IMR-90 (cell line): ENCODE measurements at regions not wholly inside any gene's neighbourhood (a gene's known extent, or its start where the extent isn't known, plus 50 kb on each side); places are given as distances from the start of the nearest gene placed in this dataset.

ENCODE experiments used
- ATAC-seq: fragments of 200-7000 bp; cut with Tn5 transposase; 2 replicates; pipeline ENCODE4 v1.9.1; 2020; ENCODE audit warnings: low read depth, mild to moderate bottlenecking, moderate library complexity
- BruUV-seq: library from RNA; stranded (reverse); fragments of 400-500 nt; replicated peaks from 2 replicates; lab custom pipeline; 2021; lab: Mats Ljungman, UMichigan
- CTCF ChIA-PET: fragments of 300-600 bp; formaldehyde crosslinking; extraction: SDS; loops from one replicate; lab custom pipeline; 2021; ENCODE audit warnings: antibody characterized with exemption; lab: Yijun Ruan, JAX
- POLR2A ChIA-PET: fragments of 300-600 bp; sonication (Branson Sonifier 250); formaldehyde crosslinking; loops from one replicate; lab custom pipeline; 2022; ENCODE audit warnings: antibody characterized with exemption; ENCODE audit not compliant: unreplicated experiment; lab: Charles Lee
- DNase-seq: peaks from one replicate; pipeline ENCODE4 v3.0.0; 2013
- H2AFZ ChIP-seq: replicated peaks from 2 replicates; pipeline ENCODE3; 2013; ENCODE audit warnings: low read length, mild to moderate bottlenecking; ENCODE audit not compliant: poor library complexity
- H2AK5ac ChIP-seq: 2 replicates; pipeline ENCODE4 v1.6.1; 2013; ENCODE audit warnings: low read depth, low read length, inconsistent platforms
- H2AK9ac ChIP-seq: replicated peaks from 2 replicates; pipeline ENCODE3; 2013; ENCODE audit warnings: mild to moderate bottlenecking, low read depth, low read length, moderate library complexity; ENCODE audit not compliant: poor library complexity
- H2BK120ac ChIP-seq: 2 replicates; pipeline ENCODE4 v1.6.1; 2013; ENCODE audit warnings: low read depth, low read length, inconsistent platforms
- H2BK15ac ChIP-seq: 3 replicates; pipeline ENCODE4 v1.6.1; 2013; ENCODE audit warnings: low read depth, low read length, inconsistent platforms
- H2BK20ac ChIP-seq: 2 replicates; pipeline ENCODE4 v1.6.1; 2013; ENCODE audit warnings: low read depth, mild to moderate bottlenecking, inconsistent platforms, low read length, moderate library complexity
- H2BK5ac ChIP-seq: 2 replicates; pipeline ENCODE4 v1.6.1; 2013; ENCODE audit warnings: mild to moderate bottlenecking, low read depth, low read length, inconsistent platforms; ENCODE audit not compliant: poor library complexity, severe bottlenecking
- H3K14ac ChIP-seq: replicated peaks from 2 replicates; pipeline ENCODE4 v1.6.1; 2013; ENCODE audit warnings: low read depth, low read length, inconsistent platforms
- H3K18ac ChIP-seq: 2 replicates; pipeline ENCODE4 v1.6.1; 2013; ENCODE audit warnings: low read depth, low read length, control low read depth
- H3K23ac ChIP-seq: 2 replicates; pipeline ENCODE4 v1.6.1; 2013; ENCODE audit warnings: low read depth, low read length, inconsistent platforms
- H3K27ac ChIP-seq: 2 replicates; pipeline ENCODE4 v1.5.1; 2013; ENCODE audit warnings: mild to moderate bottlenecking, control low read depth, low read length; ENCODE audit not compliant: insufficient read depth
- H3K27me3 ChIP-seq: 2 replicates; pipeline ENCODE4 v1.6.1; 2013; ENCODE audit warnings: low read length; ENCODE audit not compliant: control insufficient read depth, insufficient read depth
- H3K36me3 ChIP-seq: 2 replicates; pipeline ENCODE4 v1.6.1; 2013; ENCODE audit warnings: low read length, mixed read lengths; ENCODE audit not compliant: control insufficient read depth, insufficient read depth
- H3K4ac ChIP-seq: 2 replicates; pipeline ENCODE4 v1.6.1; 2013; ENCODE audit warnings: low read depth, low read length, inconsistent platforms
- H3K4me1 ChIP-seq: 2 replicates; pipeline ENCODE4 v1.6.1; 2013; ENCODE audit warnings: low read length, mixed read lengths; ENCODE audit not compliant: control insufficient read depth, insufficient read depth
- H3K4me2 ChIP-seq: 2 replicates; pipeline ENCODE4 v1.6.1; 2013; ENCODE audit warnings: low read depth, mild to moderate bottlenecking, control low read depth, low read length, moderate library complexity
- H3K4me3 ChIP-seq: 2 replicates; pipeline ENCODE4 v1.5.1; 2013; ENCODE audit warnings: low read depth, mild to moderate bottlenecking, control low read depth, low read length, moderate library complexity; ENCODE audit not compliant: insufficient read depth
- H3K56ac ChIP-seq: 2 replicates; pipeline ENCODE4 v1.6.1; 2013; ENCODE audit warnings: low read length, inconsistent platforms; ENCODE audit not compliant: insufficient read depth; ENCODE audit errors: extremely low read depth
- H3K79me1 ChIP-seq, 2 experiments: 2 replicates each; pipeline ENCODE4 v1.6.1; 2013; ENCODE audit warnings: low read length in 2 of 2, inconsistent platforms in 1 of 2, low read depth in 1 of 2
- H3K9ac ChIP-seq: 2 replicates; pipeline ENCODE4 v1.6.1; 2013; ENCODE audit warnings: low read depth, low read length, control low read depth
- H3K9me1 ChIP-seq: 2 replicates; pipeline ENCODE4 v1.6.1; 2013; ENCODE audit warnings: low read length, inconsistent platforms; ENCODE audit not compliant: insufficient read depth
- H3K9me3 ChIP-seq: 2 replicates; pipeline ENCODE4 v1.6.1; 2013; ENCODE audit warnings: low read length; ENCODE audit not compliant: control insufficient read depth, insufficient read depth
- H4K20me1 ChIP-seq: 2 replicates; pipeline ENCODE4 v1.6.1; 2013; ENCODE audit warnings: low read length, inconsistent platforms; ENCODE audit not compliant: insufficient read depth
- H4K5ac ChIP-seq: 2 replicates; pipeline ENCODE4 v1.6.1; 2013; ENCODE audit warnings: mild to moderate bottlenecking, low read depth, low read length, control low read depth
- H4K8ac ChIP-seq, 2 experiments: 2 replicates each; pipeline ENCODE4 v1.6.1; 2013; ENCODE audit warnings: low read depth in 2 of 2, low read length in 2 of 2, control low read depth in 1 of 2, inconsistent platforms in 1 of 2
- H4K91ac ChIP-seq: 2 replicates; pipeline ENCODE4 v1.6.1; 2013; ENCODE audit warnings: low read depth, low read length, inconsistent platforms; ENCODE audit not compliant: insufficient read depth
- MXI1 ChIP-seq: IDR thresholded peaks from 2 replicates; pipeline ENCODE4 v1.6.1; 2012; ENCODE audit warnings: low read depth, mild to moderate bottlenecking, low read length, moderate library complexity, borderline replicate concordance
- SMC3 ChIP-seq: fragments of 150-350 bp; IDR thresholded peaks from 2 replicates; pipeline ENCODE4 v1.6.1; 2016; ENCODE audit warnings: low read depth, mild to moderate bottlenecking, antibody characterized with exemption, low read length, moderate library complexity
- WGBS, 2 experiments: methylation state at CpG; one replicate each; pipeline versions ENCODE4 v1.1.5 to v1.1.7; 2013; ENCODE audit warnings: missing lambda C conversion rate in 2 of 2; ENCODE audit not compliant: insufficient read length in 1 of 2; ENCODE audit errors: extremely low coverage in 2 of 2; 5-methylcytosine and 5-hydroxymethylcytosine counted together
- dilution Hi-C: fragments of 300-500 bp; cut with HindIII; formaldehyde crosslinking; loops from one replicate; pipeline ENCODE4 v1.14.3; 2018; ENCODE audit warnings: low sequenced_read_pairs; ENCODE audit not compliant: unreplicated experiment
- in situ Hi-C: fragments of 300-500 bp; cut with MboI; formaldehyde crosslinking; loops from 3 replicates; pipeline ENCODE4 v1.14.3; 2019; ENCODE audit warnings: low sequenced_read_pairs, inconsistent platforms, mixed read lengths
- intact Hi-C: fragments of 100-400 bp; cut with micrococcal nuclease; formaldehyde crosslinking; loops from 2 replicates; pipeline ENCODE4 v1.10.0; 2022

DNA sequence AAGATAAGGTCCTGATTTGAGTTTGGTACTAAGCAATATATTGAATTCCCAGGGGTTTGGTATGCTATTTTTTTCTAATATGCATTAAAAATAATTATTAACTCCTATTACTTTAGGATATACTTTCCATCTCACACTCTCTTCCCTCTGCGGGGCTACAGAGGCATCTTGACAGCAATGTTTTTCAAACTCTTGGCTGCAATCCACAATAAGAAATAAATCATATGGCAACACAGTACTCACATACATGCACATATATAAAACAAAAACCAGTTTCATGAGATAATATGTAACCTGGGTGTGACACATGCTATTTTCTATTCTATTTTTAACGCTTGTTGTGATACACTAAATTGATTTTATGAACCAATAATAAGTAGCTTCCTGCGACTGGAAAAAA is 189.5 kb downstream of the UNC5CL start:
- H3K4me2 ChIP-seq = no peak overlapping the region
- no TSS peak for BruUV-seq
- H4K8ac ChIP-seq = no peak overlapping the region
- no peak overlapping the region for H2AFZ ChIP-seq
- in situ Hi-C loops (loop anchor here (25.0 kb wide), 1 partner anchor 1487 kb away; no protein-coding TSS in a partner anchor), intact Hi-C loops (loop anchor here (10.0 kb wide), 1 partner anchor 295 kb away; no protein-coding TSS in a partner anchor), dilution Hi-C loops (no loop called here)
- no peaks in the 10 kb centered on the region for H3K9me3 ChIP-seq
- no CpG with 5 or more reads among the region's 3 CpGs for WGBS, 2 experiments
- H3K4ac ChIP-seq = no peak overlapping the region
- H2BK15ac ChIP-seq = no peak overlapping the region
- TF ChIP-seq MXI1 (no peak), SMC3 (no peak)
- H3K4me1 ChIP-seq = no peaks in the 10 kb centered on the region
- DNase-seq = no peak
- peaks cover 3% of the 10 kb centered on the region; the same call in 1 of the 2 replicates for H3K27me3 ChIP-seq
- H3K56ac ChIP-seq = no peak overlapping the region
- H2BK120ac ChIP-seq = no peak overlapping the region
- H4K20me1 ChIP-seq = no peaks in the 10 kb centered on the region
- H3K14ac ChIP-seq = no peak overlapping the region
- H2AK5ac ChIP-seq = no peak overlapping the region
- H3K4me3 ChIP-seq = no peak overlapping the region
- no peak overlapping the region for H2BK20ac ChIP-seq
- no peaks in the 10 kb centered on the region for H3K9me1 ChIP-seq
- no peak overlapping the region for H3K18ac ChIP-seq
- ChIA-PET CTCF (no interaction called here), POLR2A (no interaction called here)
- no peak overlapping the region for H3K9ac ChIP-seq
- no peak overlapping the region for H4K5ac ChIP-seq
- no peak overlapping the region for H2BK5ac ChIP-seq
- no peak overlapping the region for H2AK9ac ChIP-seq
- ATAC-seq = no peak
- no peaks in the 10 kb centered on the region for H3K36me3 ChIP-seq
- H3K23ac ChIP-seq = no peak overlapping the region
- no peaks in the 10 kb centered on the region for H3K79me1 ChIP-seq
- no peak overlapping the region for H3K27ac ChIP-seq
- no peak overlapping the region for H4K91ac ChIP-seq
